Femur (tissue), 1 donor: ENCODE measurements at regions not wholly inside any gene's neighbourhood (a gene's known extent, or its start where the extent isn't known, plus 50 kb on each side); places are given as distances from the start of the nearest gene placed in this dataset.

Experiments used
- DNase-seq: peaks from one replicate; pipeline ENCODE4 v3.0.0-alpha.2; 2017

- no peak for DNase-seq
These were observed 165.7 kb upstream of the C1orf21 start for GRCh38 chr1:184221087-184221486.

- DNase-seq = no peak
These were observed 164.2 kb upstream of the C1orf21 start for GRCh38 chr1:184222652-184223052.

DNA sequence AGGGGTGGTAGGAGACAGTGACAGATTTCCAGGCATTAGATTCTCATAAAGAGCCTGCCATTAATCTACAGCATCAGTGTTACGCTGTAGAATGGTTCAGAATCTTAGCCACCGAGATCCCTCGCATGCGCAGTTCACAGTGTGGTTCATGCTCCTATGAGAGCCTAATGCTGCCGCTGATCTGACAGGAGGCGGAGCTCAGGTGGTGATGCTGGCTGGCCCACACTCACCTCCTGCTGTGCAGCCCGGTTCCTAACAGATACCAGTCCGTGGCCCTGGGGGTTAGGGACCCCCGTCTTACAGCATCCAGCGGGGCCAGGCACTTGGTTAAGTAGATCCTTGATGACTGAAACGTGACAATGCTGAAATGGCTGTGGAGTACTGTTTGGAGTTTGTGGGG is 163.6 kb upstream of the C1orf21 start:
- no peak for DNase-seq

DNA sequence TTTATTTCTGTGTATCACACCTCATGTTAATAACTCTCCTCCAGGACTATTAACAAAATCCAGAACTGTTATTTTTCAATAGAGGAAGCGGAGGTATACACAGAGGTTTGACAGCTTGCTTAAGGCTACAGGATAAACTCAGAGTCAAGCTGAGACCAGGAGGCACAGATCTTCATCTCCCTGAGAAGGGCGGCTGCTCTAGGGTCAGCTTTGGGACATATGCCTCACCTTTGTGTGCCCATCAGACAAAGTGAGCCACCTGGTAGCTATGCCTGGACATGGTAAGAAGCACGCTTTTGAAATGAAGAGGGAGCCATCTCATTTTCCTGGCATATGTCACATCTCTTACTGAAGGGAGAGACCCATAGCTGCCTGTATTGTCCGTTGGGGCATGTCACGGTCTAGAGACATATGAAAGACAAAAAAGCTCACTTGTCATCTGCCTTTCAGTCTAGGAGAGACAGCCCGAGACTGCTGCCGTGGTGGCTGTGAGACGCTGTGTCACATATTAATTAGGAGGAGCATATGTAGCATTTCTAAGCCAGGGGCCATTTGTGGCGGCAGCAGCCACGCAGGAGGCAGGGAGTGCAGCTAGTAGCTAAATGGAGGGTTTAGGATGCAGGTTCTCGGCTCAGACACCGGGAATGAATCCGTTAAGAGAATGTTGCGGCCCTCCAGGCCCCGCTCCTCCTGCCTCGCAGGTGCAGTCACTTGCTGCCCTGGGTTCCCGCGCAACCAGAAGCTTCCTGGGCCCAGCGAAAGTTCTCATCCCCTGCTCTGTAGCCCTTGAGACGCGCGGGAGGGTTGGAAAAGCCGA is 161.3 kb upstream of the C1orf21 start:
- no peak for DNase-seq

- no peak for DNase-seq
These were observed 160.7 kb upstream of the C1orf21 start for GRCh38 chr1:184226100-184226487.

GRCh38 chr1:184228558-184228957 is 158.3 kb upstream of the C1orf21 start:
- no peak for DNase-seq

GRCh38 chr1:184237588-184237987 is 149.2 kb upstream of the C1orf21 start:
- no peak for DNase-seq

DNA sequence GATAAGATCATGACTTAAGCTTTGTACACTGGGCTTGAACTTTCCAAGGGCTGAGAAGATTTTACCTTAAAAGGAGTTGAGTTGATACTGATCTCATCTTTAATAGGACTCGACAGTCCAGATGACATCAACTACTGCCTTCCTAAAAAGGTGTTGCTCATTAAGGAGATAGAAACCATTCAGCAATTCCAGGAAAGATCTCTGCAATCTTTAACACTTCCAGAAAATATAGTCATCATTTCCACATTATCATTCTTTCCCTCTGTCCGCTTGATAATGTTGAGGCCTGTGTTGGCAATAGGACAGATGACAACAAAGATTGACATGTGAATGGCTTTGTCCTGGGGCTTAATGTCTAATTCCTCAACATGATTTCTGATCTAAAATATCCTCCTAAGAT is 145.4 kb upstream of the C1orf21 start:
- no peak for DNase-seq

DNA sequence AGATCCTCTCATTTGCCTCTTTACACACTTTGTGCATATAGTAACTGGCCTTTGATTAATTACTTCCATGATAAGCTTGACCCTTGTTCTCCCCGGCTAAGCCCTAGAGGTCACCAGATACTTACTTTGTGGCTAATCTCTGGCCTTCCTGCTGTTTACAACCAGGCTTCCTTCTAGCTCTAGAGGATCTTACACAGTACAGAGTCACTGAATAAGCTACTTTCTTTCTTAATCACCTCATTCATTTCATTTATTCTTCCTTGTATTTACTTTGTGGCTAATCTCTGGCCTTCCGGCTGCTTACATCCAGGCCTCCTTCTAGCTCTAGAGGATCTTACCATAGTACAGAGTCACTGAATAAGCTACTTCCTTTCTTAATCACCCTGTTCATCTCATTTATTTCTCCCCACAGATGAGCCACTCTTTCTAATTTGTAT is 144.3 kb upstream of the C1orf21 start:
- DNase-seq = no peak

GRCh38 chr1:184244962-184245361 is 141.9 kb upstream of the C1orf21 start:
- no peak for DNase-seq

DNA sequence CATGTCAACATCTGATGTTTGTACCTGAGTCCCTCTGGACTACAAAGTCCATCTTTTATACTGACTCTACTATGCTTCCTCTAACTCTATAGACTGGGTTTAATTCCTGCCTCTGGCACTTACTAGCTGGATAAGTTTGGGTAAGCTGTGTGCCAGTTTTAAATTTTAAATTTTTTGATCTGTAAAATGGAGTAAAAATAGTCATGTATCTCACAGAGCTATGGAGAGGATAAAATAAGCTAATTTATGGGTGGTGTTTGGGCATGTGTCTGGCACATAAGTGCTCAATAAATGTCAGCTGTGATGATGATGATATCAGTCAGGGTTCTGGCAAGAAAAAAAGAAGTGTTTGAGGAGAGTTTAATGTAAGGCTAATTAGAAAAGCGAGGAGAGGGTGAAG is 139.2 kb upstream of the C1orf21 start:
- DNase-seq = no peak

DNA sequence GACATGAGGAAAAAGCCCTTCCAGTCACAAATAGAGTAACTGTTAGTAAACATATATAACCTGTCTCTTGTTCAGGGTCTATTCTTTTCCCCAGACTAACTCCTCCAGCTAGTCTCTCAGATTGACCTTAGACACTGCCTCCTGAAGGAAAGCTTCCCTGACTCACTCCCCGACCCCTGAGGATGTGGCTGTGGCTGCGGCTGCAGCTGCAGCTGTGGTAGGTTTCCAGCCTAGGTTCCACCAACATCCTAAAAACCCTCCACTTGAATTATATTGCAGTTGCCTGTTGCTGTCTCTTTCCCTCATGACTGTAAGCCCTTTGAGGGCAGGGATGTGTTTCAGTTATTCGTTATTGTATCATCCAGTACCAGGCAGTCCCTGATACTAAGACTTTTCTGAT is 132.9 kb upstream of the C1orf21 start:
- no peak for DNase-seq

DNA sequence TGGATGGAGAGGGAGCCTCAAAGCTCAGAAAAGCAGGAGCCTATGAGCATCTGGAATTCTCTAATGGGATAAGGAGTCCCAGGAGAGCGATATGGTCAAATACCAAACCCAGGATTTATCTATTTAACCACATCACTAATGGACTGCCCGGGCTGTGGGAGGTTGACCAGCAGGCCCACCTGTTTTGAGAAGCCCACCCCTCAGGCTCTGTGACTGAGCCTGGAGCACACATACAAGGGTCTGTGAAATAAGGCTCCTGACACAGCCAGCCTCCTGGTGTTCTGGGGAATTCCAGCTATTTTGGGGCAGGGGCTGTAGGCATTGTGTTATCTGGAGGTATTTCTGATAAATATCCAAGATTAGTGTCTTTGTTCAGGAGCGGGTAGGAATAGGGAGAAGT is 132.0 kb upstream of the C1orf21 start:
- no peak for DNase-seq

DNA sequence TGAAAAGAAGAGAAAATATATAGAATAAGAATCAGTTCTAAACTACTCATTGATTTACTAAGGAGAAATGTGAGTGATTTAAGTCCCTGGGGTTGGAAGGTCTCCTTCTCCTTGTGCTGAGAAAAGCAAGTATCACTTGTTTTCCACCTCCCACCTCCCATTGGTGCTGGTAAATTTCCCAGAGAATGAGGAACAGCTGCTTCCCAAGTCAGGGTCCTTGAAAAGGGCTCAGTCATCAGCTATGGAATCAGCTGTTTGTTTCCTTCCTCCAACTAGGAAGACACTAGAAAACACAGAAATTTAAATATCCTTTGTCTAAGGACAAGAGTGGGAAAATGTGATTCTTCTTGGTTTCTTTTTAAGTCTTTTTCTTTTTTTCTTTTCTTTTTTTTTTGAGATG is 131.3 kb upstream of the C1orf21 start:
- DNase-seq = no peak

DNA sequence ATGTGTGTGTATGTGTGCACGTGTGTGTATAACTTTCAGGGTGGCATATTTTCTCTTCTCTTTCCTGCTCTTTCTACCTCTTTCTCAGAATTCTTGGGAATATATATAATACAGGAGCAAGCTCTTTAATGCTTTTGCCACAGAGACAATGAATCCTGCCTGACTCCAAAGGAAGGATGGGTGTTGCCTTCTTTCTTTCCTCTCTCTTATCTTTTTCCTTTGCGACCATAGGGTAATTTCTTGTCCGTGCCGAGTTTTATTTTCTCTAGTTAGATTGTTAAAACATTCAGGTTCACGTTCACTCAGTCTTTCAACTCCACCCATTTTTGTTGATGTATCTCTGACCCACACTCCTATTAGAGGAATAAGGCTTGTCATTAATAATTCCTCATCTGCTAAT is 129.0 kb upstream of the C1orf21 start:
- DNase-seq = no peak

DNA sequence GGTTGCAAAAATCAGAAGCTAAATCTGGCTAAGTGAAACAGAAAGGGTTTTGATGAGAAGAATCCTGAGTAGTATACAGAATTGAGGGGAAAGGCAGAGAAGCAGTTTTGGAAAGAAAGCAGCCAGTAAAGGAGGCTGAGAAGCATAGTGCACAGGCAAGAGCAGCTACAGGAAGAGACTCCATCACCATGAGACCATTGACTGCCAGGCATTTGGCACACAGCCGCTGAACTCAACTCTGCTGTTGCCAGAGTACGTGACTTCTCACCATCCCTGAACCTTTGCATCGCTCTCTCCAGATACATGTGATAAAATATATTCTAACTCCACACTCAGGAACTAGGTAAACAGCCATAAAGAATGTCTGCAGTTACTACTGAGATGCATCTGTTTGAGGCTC is 128.3 kb upstream of the C1orf21 start:
- no peak for DNase-seq

DNA sequence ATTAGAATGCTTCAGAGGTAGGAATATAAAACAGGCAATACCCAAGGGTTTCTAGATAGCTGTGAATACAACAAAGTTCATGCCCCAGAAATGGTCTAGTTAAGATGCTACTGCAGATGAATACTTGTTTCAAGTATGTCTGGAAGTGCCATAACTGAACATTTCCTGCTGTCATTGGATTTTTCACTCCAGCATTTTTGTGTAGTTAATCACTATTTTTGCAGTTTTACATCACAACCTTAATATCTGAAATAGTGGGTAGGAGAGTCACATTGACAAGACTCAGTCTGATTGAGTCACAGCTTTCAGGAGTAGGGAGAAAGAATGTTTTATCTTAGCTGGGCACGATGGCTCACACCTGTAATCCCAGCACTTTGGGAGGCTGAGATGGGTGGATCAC is 126.4 kb upstream of the C1orf21 start:
- no peak for DNase-seq

DNA sequence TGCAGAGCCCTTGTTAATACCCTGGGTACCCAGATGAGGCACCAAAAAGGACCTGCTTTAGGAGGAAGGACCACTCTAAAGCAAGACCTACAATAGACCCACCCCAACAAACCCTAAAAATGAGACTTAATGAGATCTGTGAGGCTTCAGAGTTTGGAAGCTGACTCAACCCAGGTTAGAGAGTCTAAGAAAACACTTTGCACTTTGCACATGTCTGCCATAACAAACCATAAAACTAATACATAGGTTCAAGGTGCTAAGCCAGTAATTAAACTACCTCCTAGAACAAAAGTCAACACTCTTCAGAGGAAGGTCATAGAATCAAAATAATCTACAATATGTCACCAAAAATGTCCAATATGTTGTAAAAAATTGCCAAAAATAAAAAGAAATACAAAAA is 124.7 kb upstream of the C1orf21 start:
- DNase-seq = no peak

- no peak for DNase-seq
These were observed 119.1 kb upstream of the C1orf21 start for GRCh38 chr1:184267747-184268146.

DNA sequence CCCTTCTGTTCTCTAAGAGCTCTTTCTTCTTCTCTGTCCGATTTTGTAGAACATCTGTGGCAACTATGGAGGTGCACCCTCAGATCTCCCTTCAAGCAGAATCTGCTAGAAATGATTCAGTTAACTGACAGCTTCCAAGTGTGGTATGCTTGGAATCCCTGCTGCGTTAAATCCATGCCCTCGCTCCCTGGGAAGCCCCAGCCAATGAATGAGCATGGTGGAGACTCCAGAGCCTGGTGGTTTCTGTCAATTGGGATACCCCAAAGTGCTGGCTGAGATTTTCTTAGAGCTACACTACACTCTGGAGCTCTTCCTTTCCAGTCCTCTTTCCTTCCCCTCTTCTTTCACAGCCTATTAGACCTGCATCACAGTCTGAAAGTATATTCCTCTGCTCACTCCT is 116.3 kb upstream of the C1orf21 start:
- DNase-seq = no peak

DNA sequence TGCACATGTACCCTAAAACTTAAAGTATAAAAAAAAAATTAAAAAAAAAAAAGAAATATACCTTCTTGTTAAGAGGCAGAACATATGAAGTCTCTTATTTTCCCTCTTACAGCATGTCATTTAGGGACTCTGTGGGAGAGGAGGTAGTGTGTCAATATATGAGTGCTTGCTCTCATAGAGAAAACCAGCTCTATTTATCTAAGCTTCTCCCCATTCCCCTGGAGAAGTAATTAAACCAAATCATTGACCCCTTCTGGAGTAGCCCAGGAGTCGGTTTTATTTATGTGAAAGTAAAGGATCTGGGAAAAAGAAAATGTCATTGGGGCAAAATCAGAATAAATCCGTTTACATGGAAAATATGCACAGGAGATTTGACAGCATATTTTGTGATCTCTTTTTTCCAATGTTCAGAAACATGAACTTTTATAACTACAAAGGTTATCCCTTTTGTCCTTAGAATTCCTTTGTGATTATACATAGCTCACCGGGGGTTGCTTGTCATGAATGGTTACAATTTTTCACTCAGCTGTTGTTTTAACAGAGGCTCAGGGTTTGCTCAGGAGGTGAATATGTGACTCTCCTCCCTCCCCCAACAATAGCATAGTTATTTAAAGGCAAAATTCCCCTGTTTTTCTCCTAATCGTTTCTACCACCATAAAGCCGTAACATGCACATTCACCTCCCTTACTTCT is 114.5 kb upstream of the C1orf21 start:
- DNase-seq = no peak

GRCh38 chr1:184276416-184276815 is 110.4 kb upstream of the C1orf21 start:
- DNase-seq = no peak

DNA sequence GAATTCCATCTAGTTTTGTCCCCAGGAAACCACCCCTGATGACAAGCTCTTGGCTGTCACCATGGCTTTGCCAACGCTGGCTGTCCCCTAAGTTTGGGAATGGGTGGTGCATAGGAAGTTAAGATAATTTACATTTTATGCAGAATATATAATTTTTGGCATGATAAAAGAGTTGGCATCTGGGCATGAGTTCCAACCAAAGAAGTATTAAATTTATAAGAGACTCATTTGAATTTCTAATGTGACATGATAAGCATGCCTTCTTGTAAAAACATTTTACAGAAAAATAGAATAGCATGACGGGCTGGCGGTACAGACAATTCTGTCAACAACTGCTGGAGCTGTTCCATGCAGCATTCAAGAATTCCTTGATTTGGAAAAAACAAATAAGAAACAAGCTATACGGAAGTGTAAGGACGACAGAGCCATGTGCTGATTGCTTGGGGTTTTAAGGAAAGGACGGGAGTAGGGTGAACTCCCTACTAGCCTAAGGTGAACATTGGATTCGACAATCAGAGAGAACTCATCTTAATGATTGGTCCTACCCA is 106.8 kb upstream of the C1orf21 start:
- DNase-seq = no peak

- DNase-seq = no peak
These were observed 102.8 kb upstream of the C1orf21 start for GRCh38 chr1:184283999-184284398.
